Esophagus muscularis mucosa (tissue), 4 donors: ENCODE measurements at regions not wholly inside any gene's neighbourhood (a gene's known extent, or its start where the extent isn't known, plus 50 kb on each side); places are given as distances from the start of the nearest gene placed in this dataset.

Source experiments
- DNase-seq: peaks from one replicate; pipeline ENCODE4 v3.0.0-alpha.2; 2017; ENCODE audit errors: extremely low spot score
- H3K27ac ChIP-seq, 4 donors: fragments of 200-600 bp; sonication (generic); replicated peaks in 1 of 4; 1 replicate in 3 of 4; 2 replicates in 1 of 4; pipeline ENCODE4 v1.5.1; 2016 to 2019; ENCODE audit warnings: mild to moderate bottlenecking in 1 of 4
- H3K27me3 ChIP-seq, 4 donors: fragments of 200-600 bp; sonication (generic); one replicate each; pipeline versions ENCODE4 v1.5.1 to v1.6.0; 2016 to 2019
- H3K36me3 ChIP-seq, 4 donors: fragments of 200-600 bp; sonication (generic); one replicate each; pipeline ENCODE4 v1.5.1; 2016 to 2019
- H3K4me1 ChIP-seq, 4 donors: fragments of 200-600 bp; sonication (generic); one replicate each; pipeline ENCODE4 v1.5.1; 2016 to 2019
- H3K4me3 ChIP-seq, 4 donors: fragments of 200-600 bp; sonication (generic); 1 replicate in 2 of 4; 2 replicates in 2 of 4; pipeline ENCODE4 v1.5.1; 2016 to 2019; ENCODE audit warnings: mild to moderate bottlenecking in 4 of 4, moderate library complexity in 1 of 4
- H3K9me3 ChIP-seq, 4 donors: fragments of 200-600 bp; sonication (generic); 1 replicate in 3 of 4; 2 replicates in 1 of 4; pipeline ENCODE4 v1.5.1; 2016 to 2019
- EP300 ChIP-seq: sonication (generic); formaldehyde crosslinking; IDR thresholded peaks from one replicate; pipeline ENCODE4 v1.6.1; 2017; ENCODE audit warnings: antibody characterized with exemption
- POLR2A ChIP-seq: fragments of 450-650 bp; IDR thresholded peaks from one replicate; pipeline ENCODE4 v1.6.1; 2017; ENCODE audit warnings: antibody characterized with exemption, moderate library complexity, mild to moderate bottlenecking, low read depth
- POLR2AphosphoS5 ChIP-seq, 2 donors: sonication (generic); formaldehyde crosslinking; IDR thresholded peaks; one replicate each; pipeline ENCODE4 v1.6.1; 2017; ENCODE audit warnings: antibody characterized with exemption in 2 of 2
- WGBS: methylation state at CpG from one replicate; pipeline ENCODE4 v1.1.5; 2018; 5-methylcytosine and 5-hydroxymethylcytosine counted together
- intact Hi-C: fragments of 100-400 bp; cut with DNase I; formaldehyde crosslinking; loops from one replicate; pipeline ENCODE4 v1.15.1; 2023
- TF ChIP-seq, protein P1 (sequence below), 3 experiments: fragments of 200-600 bp in 2 of 3; fragments of 450-650 bp in 1 of 3; sonication (generic) in 2 of 3; IDR thresholded peaks; one replicate each; pipeline ENCODE4 v1.5.1; 2017 to 2019; ENCODE audit warnings: antibody characterized with exemption in 3 of 3, mild to moderate bottlenecking in 2 of 3, moderate library complexity in 1 of 3

DNA sequence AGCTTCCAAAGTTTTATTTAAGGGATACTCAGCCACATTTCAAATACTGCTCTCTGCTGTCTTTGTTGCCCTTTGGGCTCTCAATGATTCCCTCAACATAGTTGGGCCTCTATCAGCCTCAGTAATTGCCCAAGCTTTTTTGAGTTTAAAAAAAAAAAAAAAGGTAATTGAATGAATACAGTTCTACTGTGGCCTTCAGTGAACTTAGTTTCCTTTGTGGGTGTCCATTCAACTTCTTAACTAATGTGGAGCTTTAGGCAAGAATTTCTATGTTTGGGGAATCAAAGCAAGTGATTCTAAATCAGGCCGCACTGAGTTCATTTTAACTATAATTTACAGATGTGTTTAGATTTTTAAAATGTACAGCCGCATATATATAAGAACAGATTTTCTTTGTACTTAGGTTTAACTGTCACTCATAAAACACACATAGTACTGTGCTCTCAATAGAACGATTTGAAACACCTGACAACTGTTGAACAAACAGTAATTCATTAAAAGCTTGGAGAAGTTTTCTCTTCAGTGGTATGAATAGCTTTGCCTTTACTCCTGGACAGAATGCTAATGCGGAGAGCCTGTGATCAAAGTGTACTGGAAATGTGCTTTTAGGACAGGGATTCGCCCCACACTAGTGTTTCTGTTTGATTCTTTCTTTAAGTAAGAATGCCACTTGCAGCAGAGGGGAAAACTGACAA lies 844.9 kb upstream of the SEMA6D start:
- 66% methylated on average over 5 of the region's 5 CpGs for WGBS

DNA sequence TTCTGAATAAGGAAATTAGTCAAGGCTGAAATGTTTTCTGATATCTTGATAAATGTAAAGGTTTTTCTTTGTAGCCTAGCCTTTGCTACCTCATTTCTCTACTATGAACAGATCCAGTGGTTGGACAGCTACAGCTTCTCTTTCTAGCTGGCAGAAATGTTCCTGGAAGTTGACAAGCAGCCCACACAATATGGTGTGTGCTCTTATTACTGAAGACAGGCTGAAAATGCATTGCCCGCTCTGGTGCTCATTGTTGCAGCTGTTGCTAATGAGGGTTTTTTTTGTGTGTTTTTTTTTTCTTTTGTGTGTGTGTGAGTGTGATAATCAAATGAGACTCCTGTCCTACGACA lies 844.3 kb upstream of the SEMA6D start:
- Histone ChIP-seq H3K4me1 (no peaks in the 10 kb centered on the region), H3K9me3 (no peaks in the 10 kb centered on the region), H3K36me3 (no peaks in the 10 kb centered on the region), H3K27ac (no peak overlapping the region), H3K4me3 (no peak overlapping the region), H3K27me3 (no peaks in the 10 kb centered on the region)
- WGBS = 79% methylated on average over 2 of the region's 2 CpGs
- TF ChIP-seq POLR2A (no peak), EP300 (no peak), POLR2AphosphoS5 (IDR thresholded peaks at IDR 0.05) (no peak)
- TF ChIP-seq, protein P1, sequence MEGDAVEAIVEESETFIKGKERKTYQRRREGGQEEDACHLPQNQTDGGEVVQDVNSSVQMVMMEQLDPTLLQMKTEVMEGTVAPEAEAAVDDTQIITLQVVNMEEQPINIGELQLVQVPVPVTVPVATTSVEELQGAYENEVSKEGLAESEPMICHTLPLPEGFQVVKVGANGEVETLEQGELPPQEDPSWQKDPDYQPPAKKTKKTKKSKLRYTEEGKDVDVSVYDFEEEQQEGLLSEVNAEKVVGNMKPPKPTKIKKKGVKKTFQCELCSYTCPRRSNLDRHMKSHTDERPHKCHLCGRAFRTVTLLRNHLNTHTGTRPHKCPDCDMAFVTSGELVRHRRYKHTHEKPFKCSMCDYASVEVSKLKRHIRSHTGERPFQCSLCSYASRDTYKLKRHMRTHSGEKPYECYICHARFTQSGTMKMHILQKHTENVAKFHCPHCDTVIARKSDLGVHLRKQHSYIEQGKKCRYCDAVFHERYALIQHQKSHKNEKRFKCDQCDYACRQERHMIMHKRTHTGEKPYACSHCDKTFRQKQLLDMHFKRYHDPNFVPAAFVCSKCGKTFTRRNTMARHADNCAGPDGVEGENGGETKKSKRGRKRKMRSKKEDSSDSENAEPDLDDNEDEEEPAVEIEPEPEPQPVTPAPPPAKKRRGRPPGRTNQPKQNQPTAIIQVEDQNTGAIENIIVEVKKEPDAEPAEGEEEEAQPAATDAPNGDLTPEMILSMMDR (IDR thresholded peaks at IDR 0.05) = no peak
- intact Hi-C loops = no loop called here
- DNase-seq = no peak

More for the DNA sequence above, 844.9 kb upstream of the SEMA6D start:
- intact Hi-C loops = no loop called here
- Histone ChIP-seq H3K9me3 (no peaks in the 10 kb centered on the region), H3K27me3 (no peaks in the 10 kb centered on the region), H3K4me1 (no peaks in the 10 kb centered on the region), H3K4me3 (no peak overlapping the region), H3K27ac (no peak overlapping the region), H3K36me3 (no peaks in the 10 kb centered on the region)
- TF ChIP-seq EP300 (no peak), POLR2AphosphoS5 (IDR thresholded peaks at IDR 0.05) (no peak), POLR2A (no peak)
- TF ChIP-seq, protein P1 (IDR thresholded peaks at IDR 0.05) = no peak
- no peak for DNase-seq

DNA sequence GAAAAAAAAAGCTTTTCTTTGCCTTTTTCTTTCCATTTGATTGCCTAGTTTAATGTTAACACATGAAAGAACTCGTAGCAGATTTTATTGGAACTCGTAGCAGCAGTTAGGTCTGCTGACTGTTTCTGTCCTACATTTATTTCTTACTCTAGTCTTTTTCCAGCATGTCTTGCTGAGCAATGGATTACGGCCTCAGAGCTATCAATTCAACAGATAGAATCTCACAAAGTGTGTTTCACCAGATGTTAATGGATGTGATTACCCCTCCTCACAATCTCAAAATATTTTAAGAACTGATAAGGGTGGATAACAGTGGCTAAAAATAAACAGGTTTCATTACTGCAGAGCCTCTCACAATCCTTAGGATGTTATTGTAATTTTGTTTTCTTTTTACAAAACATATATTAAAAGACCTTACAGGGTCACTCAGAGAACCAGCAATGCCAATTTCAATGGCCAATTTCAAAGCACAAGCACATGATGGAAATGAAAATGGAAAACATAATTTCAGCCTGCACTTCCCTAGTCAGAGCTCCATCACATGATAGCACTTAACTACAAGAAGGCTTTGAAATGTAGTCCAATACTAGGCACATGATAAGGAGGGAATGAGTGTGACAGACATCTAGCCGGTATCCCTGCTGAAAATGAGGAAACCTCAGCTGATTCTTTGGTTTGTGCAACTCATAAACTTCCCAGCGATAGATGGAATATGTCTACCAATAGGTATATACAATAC lies 838.1 kb upstream of the SEMA6D start:
- Histone ChIP-seq H3K4me3 (no peak overlapping the region), H3K36me3 (no peaks in the 10 kb centered on the region), H3K4me1 (no peaks in the 10 kb centered on the region), H3K27ac (no peak overlapping the region), H3K27me3 (no peaks in the 10 kb centered on the region), H3K9me3 (no peaks in the 10 kb centered on the region)
- WGBS = 51% methylated on average over 5 of the region's 5 CpGs
- TF ChIP-seq POLR2AphosphoS5 (IDR thresholded peaks at IDR 0.05) (no peak), POLR2A (no peak), EP300 (no peak)
- TF ChIP-seq, protein P1 (IDR thresholded peaks at IDR 0.05) = no peak
- intact Hi-C loops = no loop called here
- DNase-seq = no peak

DNA sequence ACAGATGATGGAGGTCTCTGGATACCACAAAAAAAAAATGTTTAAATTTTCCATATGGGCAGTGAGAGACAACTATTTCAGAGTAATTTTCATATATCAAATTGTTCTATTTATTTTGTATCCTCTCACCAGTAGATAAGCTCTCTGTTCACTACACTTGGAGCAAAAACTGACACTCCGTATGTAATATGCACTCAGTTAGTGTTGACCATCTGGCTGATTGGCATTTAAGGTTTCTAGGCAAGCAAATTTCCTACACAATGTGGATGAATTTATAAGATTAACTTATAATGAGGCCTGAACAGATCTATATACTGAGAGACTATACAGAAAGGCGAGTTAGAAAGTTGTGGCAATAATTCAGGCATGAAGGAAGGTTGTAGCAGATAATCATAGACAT lies 836.5 kb upstream of the SEMA6D start:
- Histone ChIP-seq H3K27me3 (no peaks in the 10 kb centered on the region), H3K9me3 (no peaks in the 10 kb centered on the region), H3K4me1 (no peaks in the 10 kb centered on the region), H3K4me3 (no peak overlapping the region), H3K27ac (no peak overlapping the region), H3K36me3 (no peaks in the 10 kb centered on the region)
- TF ChIP-seq POLR2AphosphoS5 (IDR thresholded peaks at IDR 0.05) = no peak
- TF ChIP-seq, protein P1 (IDR thresholded peaks at IDR 0.05) = no peak
- TF ChIP-seq EP300 = no peak
- TF ChIP-seq POLR2A = no peak
- DNase-seq = no peak
- 83% methylated on average over 2 of the region's 2 CpGs for WGBS
- intact Hi-C loops = no loop called here
